GM18507 (cell line): ENCODE measurements at regions not wholly inside any gene's neighbourhood (a gene's known extent, or its start where the extent isn't known, plus 50 kb on each side); places are given as distances from the start of the nearest gene placed in this dataset.

ENCODE experiments used
- DNase-seq: peaks from one replicate; pipeline ENCODE4 v3.0.0; 2011; ENCODE audit warnings: low read depth; ENCODE audit not compliant: insufficient read length; ENCODE audit errors: extremely low spot score
- FAIRE-seq: peaks from 2 replicates; lab custom pipeline; 2011; peaks lifted over from hg19 to GRCh38; lab: Jason Lieb, UNC

GRCh38 chr3:88626456-88627120, 476.8 kb downstream of the C3orf38 start:
- FAIRE-seq = no peak
- DNase-seq = no peak

GRCh38 chr3:88628901-88629300, 478.5 kb upstream of the EPHA3 start:
- FAIRE-seq (no peak), DNase-seq (no peak)

- FAIRE-seq = no peak
- no peak for DNase-seq
These were observed 475.2 kb upstream of the EPHA3 start for GRCh38 chr3:88632226-88632625.

GRCh38 chr3:88640581-88640980, 466.8 kb upstream of the EPHA3 start:
- no peak for FAIRE-seq
- no peak for DNase-seq

- DNase-seq = no peak
These were observed 466.3 kb upstream of the EPHA3 start for GRCh38 chr3:88641033-88641604.

GRCh38 chr3:88657459-88657858, 450.0 kb upstream of the EPHA3 start:
- FAIRE-seq (no peak), DNase-seq (no peak)

More at GRCh38 chr3:88641033-88641604, 466.3 kb upstream of the EPHA3 start:
- FAIRE-seq = no peak

- DNase-seq (no peak), FAIRE-seq (no peak)
These were observed 446.0 kb upstream of the EPHA3 start for GRCh38 chr3:88661433-88661824.

- FAIRE-seq = no peak
- DNase-seq = no peak
These were observed 439.2 kb upstream of the EPHA3 start for GRCh38 chr3:88668180-88668579.

- FAIRE-seq = no peak
These were observed 435.8 kb upstream of the EPHA3 start for GRCh38 chr3:88671573-88671972.

GRCh38 chr3:88677298-88677697, 430.1 kb upstream of the EPHA3 start:
- DNase-seq (no peak), FAIRE-seq (no peak)

More at GRCh38 chr3:88671573-88671972, 435.8 kb upstream of the EPHA3 start:
- DNase-seq = no peak

- no peak for DNase-seq
- no peak for FAIRE-seq
These were observed 428.7 kb upstream of the EPHA3 start for GRCh38 chr3:88678747-88679146.

- FAIRE-seq (no peak), DNase-seq (no peak)
These were observed 417.1 kb upstream of the EPHA3 start for GRCh38 chr3:88690287-88690686.

GRCh38 chr3:88691081-88691480, 416.3 kb upstream of the EPHA3 start:
- DNase-seq (no peak), FAIRE-seq (no peak)

- DNase-seq (no peak), FAIRE-seq (no peak)
These were observed 403.8 kb upstream of the EPHA3 start for GRCh38 chr3:88703501-88704059.

- DNase-seq (no peak), FAIRE-seq (no peak)
These were observed 403.1 kb upstream of the EPHA3 start for GRCh38 chr3:88704338-88704737.

GRCh38 chr3:88707837-88708236, 399.6 kb upstream of the EPHA3 start:
- DNase-seq = no peak
- no peak for FAIRE-seq

- FAIRE-seq (no peak), DNase-seq (no peak)
These were observed 394.9 kb upstream of the EPHA3 start for GRCh38 chr3:88712552-88712951.

- DNase-seq (no peak), FAIRE-seq (no peak)
These were observed 394.2 kb upstream of the EPHA3 start for GRCh38 chr3:88713233-88713691.

GRCh38 chr3:88725440-88726165, 381.8 kb upstream of the EPHA3 start:
- no peak for FAIRE-seq
- no peak for DNase-seq

GRCh38 chr3:88732186-88732585, 375.2 kb upstream of the EPHA3 start:
- FAIRE-seq (no peak), DNase-seq (no peak)
